H1 (cell line): ENCODE measurements at regions not wholly inside any gene's neighbourhood (a gene's known extent, or its start where the extent isn't known, plus 50 kb on each side); places are given as distances from the start of the nearest gene placed in this dataset.

Source experiments
- CTCF ChIP-seq, 3 experiments: IDR thresholded peaks; 1 replicate in 2 of 3; 2 replicates in 1 of 3; pipeline versions ENCODE4 v1.5.1 to v1.6.1; 2011; ENCODE audit warnings: low read length in 3 of 3, mild to moderate bottlenecking in 3 of 3, inconsistent platforms in 2 of 3, low read depth in 1 of 3, moderate library complexity in 1 of 3; ENCODE audit not compliant: insufficient read depth in 1 of 3; ENCODE audit errors: control extremely low read depth in 1 of 3
- HDAC6 ChIP-seq: IDR thresholded peaks from one replicate; pipeline ENCODE4 v1.7.1; 2012; ENCODE audit warnings: low read depth, mild to moderate bottlenecking, inconsistent platforms, low read length, moderate library complexity
- RXRA ChIP-seq: IDR thresholded peaks from 2 replicates; pipeline ENCODE4 v1.6.1; 2011; ENCODE audit warnings: low read depth, mild to moderate bottlenecking, low read length, moderate library complexity; ENCODE audit not compliant: insufficient read depth

- no peak for TF ChIP-seq HDAC6
- TF ChIP-seq RXRA: no peak
- no peak for TF ChIP-seq CTCF (IDR thresholded peaks at IDR 0.05; ENCODE audit: control extremely low read depth in 1 of 3, insufficient read depth in 1 of 3, low read depth in 1 of 3, low read length in 3 of 3)
Measured at GRCh38 chr3:64432870-64433269, 207.6 kb upstream of the PRICKLE2 start.
